Left lobe of liver (tissue), 2 donors: ENCODE measurements at regions not wholly inside any gene's neighbourhood (a gene's known extent, or its start where the extent isn't known, plus 50 kb on each side); places are given as distances from the start of the nearest gene placed in this dataset.
"Not testable (repeated sequence)": the region's sequence is repeated elsewhere in the genome, so short reads cannot be mapped to it uniquely, and the experiment has no call there.

Experiments
- ATAC-seq: fragments of 200-7000 bp; cut with Tn5 transposase; one replicate; pipeline ENCODE4 v1.9.1; 2020; ENCODE audit warnings: mild to moderate bottlenecking, moderate library complexity
- DNase-seq: peaks from one replicate; pipeline ENCODE4 v3.0.0-alpha.2; 2020; ENCODE audit warnings: low spot score
- donor health status: DM: no; HTN: no; CAD: no; lungs with moderate emphysema.
- donor health status: DM: no; HTN: yes; CAD: no.

DNA sequence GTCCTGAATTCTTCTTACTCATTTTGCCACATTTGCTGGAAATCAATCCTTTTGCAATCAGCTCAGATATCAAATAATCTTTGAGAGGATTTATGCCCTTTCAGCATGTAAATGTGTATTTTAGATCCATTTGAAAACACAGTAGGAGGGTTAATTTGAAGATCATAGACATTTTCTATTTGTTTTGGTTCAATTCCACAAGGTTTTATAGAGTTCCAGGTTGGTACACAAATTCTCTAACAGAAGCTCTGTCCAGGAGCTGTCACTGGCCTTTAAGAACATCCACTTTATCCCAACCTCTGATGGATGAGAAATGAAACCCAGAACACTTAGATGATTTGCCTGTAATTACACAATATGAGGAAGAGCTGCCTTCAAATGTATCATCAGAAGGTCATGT is 157.3 kb upstream of the CHAC2 start:
- ATAC-seq (no peak), DNase-seq (no peak)

DNA sequence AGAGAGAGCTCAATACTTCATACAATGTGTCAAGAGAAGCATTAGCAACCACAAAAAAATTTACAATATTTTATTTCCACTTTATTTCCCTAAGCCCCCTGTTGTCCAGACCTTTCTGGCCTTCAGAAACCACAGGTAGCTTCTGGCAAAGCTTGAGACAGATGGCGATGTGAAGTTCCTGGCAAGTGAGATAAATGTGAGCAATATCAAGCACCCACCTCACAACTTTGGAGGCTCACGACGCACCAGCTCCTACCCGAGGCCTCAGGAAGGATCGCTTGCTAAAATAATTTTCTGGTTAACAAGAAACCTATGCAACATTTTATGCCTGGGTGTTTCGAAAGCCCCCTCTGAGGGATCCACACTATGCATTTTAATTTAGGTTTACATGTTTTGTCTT is 158.1 kb upstream of the CHAC2 start:
- DNase-seq, result no peak
- no peak for ATAC-seq

DNA sequence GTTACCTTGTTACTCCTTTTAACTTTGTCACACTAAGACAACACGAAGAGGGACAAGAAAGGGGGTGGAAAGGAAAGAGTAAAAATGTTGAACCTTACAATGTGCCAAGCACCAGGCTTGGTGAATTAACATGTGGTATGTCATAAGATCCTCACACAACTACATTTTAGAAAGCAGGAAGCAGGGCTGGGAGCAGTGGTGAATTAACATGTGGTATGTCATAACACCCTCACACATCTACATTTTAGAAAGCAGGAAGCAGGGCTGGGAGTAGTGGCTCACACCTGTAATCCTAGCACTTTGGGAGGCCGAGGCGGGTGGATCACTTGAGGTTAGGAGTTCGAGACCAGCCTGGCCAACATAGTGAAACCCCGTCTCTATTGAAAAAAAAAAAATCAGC is 159.3 kb upstream of the CHAC2 start:
- DNase-seq (no peak), ATAC-seq (no peak)

DNA sequence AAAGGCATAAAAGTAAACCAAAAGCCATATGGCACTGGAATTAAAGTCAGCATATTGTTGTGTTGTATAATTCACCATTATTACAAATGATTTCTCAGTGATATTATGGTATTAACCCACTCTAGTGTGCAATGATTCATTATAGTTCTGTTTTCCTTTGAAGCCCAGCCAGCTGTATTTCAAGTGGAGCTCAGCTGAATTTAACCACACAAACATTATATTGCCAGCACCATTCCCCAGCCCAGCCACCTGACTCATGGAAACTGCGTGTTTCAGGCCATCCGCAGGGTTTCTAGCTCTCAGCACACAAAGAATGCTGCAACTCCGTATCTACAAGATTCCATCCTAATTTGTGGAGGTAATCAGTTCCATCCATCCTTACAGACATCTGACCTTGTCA is 166.8 kb upstream of the CHAC2 start:
- ATAC-seq, result no peak

DNA sequence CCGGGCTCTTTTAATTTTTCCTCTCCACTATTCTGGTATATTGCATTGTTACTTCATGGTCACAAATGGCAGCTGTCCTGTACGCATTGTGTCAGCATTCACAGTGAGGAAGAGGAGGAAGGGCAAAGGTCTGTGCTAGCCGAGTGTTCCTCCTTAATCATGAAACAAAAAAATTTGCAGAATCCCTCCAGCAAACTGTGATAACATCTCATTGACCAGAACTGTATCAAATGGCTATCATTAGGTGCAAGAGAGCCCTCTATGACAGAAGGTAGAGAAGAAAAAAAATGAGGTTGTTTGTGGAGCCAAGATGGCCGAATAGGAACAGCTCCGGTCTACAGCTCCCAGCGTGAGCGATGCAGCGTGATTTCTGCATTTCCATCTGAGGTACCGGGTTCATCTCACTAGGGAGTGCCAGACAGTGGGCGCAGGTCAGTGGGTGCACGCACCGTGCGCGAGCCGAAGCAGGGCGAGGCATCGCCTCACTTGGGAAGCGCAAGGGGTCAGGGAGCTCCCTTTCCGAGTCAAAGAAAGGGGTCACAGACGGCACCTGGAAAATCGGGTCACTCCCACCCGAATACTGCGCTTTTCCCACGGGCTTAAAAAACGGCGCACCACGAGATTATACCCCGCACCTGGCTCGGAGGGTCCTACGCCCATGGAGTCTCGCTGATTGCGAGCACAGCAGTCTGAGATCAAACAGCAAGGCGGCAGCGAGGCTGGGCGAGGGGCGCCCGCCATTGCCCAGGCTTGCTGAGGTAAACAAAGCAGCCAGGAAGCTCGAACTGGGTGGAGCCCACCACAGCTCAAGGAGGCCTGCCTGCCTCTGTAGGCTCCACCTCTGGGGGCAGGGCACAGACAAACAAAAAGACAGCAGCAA is 180.6 kb upstream of the CHAC2 start:
- not testable (repeated sequence) for DNase-seq

More for the DNA sequence above, 166.8 kb upstream of the CHAC2 start:
- DNase-seq, result no peak

DNA sequence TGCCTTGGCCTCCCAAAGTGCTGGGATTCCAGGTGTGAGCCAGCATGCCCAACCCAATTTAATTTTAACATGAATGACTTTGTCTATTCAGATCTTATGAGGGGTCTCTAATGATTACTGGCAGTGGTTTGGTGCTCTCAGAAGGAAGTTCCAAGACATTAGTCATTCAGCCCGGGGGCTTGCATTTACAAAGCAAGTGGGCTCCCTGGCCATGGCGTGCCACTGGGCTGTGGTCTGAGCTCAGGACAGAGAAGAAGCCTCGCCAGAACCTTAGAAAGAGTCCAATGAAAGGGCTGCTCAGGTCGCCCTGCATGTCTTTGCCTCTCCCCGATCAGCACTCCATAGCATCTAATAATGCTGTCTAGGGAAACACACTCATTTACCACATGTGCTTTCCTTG is 182.6 kb upstream of the CHAC2 start:
- no peak for ATAC-seq

More for the DNA sequence above, 180.6 kb upstream of the CHAC2 start:
- ATAC-seq, result not testable (repeated sequence)

DNA sequence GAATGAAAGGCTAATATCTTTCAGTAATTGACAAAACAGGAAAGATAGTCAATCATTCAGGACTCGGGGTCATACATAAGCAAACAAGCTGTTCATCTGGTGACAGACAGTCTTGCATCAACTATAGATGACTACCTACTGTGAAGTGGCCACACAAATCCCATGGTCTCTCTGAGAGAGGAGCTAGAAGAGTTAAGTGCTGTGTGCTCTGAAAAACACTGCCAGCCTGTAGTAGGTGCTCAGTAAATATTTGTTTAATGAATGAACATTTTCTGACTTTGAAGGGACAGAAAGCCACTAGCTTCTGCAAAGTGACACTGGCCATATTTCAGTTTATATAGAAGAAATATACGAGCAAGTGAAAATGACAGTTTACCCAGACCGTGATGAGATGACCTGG is 184.0 kb upstream of the CHAC2 start:
- DNase-seq, result no peak
- no peak for ATAC-seq

More for the DNA sequence above, 182.6 kb upstream of the CHAC2 start:
- no peak for DNase-seq

DNA sequence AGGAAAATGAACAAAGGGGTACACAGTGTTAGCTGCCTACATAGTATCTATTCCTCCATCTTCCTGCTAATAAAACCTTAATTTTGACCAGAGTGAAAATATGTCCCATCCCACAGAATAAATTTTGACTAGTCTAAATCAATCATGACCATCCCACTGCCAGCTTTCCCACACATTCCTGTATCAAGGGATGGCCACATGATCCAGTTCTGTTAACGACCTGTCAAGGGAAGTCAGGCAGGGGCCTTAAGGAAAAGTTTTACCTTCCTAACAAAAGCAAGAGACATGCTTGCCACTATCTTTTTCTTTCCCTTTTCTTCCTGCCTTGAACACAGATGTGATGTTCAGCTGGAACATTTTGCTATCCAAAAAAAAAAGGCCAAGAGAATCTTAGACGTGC is 185.0 kb upstream of the CHAC2 start:
- DNase-seq, result no peak
- ATAC-seq, result no peak

DNA sequence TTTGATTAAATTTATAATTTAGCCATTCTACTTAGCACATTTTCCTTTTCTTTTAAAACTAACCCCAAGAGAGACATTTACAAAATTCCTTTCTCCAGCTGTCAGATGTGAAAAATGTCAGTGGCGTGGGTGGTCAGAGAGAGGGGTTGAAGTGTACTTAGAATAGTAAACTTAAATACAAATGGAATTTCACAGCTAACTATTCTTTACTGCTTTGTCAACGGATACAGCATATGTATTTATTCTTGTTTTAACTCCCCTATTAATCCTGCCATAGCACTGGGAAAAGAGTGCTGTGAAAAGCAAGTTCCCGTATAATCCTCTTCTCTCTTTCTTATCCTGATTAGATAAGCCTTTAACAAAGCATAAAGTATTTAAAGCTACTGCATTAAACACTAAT is 191.4 kb upstream of the CHAC2 start:
- DNase-seq (no peak), ATAC-seq (no peak)

DNA sequence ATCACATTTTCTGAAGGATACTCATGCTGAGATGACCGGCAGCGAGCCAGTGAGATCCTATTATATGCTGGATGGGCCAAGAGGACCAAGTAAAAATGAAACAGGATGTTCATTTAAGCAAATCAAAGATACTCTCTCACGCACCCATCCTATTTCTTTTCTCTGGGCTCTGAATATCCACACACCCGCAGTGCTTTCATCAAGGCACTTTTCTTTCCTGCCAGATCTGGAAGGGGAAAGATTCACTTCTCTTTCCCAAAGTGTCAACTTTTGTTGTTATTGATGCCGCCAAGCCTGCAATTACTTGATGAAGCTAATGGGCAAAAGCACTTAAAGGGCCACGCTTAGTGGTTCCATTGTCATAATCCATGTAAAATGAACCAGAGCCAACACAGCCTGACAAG is 191.9 kb upstream of the CHAC2 start:
- ATAC-seq (no peak), DNase-seq (no peak)

DNA sequence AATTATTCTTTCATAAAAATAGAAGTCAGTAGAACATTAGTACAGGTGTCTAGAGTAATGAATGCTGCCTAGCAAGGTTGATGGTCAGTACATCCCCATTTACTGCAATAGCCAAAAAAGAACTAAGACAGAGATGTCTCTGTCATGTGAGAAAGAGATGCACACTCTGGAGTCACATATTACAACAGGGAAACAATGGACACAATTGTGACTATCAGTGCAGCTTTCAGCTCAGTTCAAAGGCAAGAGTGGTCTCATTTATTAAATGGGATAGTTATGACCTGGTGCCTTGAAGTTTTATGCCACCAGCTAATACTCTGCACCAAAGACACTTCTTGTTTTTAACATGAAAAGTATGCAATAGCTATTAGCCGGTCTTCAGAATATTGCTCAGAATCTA is 194.9 kb upstream of the CHAC2 start:
- ATAC-seq, result no peak
- DNase-seq, result no peak

DNA sequence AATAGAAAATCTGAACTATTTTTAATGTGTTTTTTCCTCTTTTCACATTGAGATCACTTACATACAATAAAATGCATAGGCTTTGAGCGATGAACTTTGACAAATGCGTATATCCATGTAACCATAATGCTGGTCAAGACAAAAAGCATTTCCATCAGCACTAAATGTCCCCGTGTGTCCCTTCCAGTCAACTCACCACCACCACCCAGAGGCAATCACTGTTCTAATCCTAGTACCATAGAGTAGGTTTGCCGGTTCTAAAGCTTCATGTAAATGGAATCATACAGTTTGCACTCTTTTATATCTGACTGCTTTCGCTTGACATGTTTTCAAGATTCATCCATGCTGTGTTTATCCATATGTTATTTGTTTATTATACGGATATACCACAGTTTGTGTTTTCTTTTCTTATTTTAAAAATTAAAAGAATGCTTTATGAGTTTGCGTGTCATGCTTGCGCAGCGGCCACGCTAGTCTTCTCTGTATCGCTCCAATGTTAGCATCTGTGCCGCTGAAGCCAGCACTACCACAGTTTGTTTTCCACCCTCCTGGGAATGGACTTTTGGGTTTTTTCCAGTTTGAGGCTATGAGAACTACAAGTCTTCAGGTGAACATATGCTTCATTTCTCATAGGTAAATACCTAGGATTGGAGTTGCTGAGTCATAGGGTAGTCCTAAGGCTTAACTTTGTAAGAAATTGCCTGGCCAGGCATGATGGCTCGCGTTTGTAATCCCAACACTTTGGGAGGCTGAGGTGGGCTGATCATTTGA is 197.5 kb upstream of the CHAC2 start:
- no peak for DNase-seq

DNA sequence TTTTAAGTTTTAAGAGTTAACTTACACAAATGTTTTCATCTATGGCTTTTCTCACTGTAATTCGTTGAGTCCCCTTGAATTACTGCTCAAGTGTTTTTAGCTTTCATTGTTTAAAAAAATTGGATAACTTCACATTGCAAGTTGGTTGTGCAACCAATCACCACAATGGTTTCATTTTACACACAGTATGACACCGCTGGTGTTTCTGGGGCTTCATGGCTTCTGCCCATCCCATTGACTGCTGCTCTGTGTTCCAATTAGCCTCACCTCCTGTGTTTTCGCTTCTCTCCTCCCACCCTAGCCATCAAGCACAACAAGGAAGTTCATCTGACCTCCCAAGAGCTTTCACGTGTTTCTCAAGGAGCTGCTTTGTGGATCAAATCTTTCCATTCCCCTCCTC is 199.1 kb upstream of the CHAC2 start:
- no peak for DNase-seq
- ATAC-seq, result no peak

More for the DNA sequence above, 197.5 kb upstream of the CHAC2 start:
- no peak for ATAC-seq

DNA sequence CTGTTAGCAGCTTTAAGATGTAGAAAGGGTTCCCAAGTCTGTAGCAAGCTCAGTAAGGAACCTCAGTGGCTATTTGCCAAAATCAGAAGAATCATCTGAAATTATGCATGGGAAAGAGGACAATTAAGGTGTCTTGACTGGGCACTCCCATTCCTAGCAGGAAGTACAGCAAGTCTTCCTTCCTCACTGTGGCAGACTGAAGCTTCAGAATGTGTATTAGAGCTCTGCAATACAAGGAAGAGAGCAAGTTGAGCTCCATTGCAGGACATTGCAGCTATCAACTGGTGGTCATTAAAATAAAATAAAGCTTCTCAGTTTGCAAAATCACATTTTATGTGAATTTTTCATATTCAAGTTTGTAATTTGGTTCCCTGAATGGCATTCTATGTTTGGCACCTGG is 200.5 kb upstream of the CHAC2 start:
- DNase-seq (no peak), ATAC-seq (no peak)

DNA sequence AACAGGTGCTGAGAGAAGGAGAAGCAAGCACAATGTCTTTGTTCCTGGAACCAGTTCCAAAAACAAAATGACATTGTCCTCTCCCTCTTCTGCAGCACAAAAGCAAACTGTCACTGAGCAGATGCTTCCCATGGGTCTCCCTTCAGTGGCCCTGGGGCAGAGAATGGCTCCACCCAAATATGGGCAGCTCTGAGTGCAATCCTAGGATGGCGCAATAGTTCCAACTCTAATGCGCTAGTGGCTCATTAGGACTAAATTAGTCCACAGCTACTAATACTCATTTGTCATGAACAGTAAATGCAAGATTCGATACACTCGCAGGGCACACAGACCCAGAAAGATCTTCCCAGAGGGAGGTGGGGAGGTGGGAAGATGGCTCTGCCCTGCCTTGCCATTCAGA is 205.2 kb upstream of the CHAC2 start:
- ATAC-seq (no peak), DNase-seq (no peak)

DNA sequence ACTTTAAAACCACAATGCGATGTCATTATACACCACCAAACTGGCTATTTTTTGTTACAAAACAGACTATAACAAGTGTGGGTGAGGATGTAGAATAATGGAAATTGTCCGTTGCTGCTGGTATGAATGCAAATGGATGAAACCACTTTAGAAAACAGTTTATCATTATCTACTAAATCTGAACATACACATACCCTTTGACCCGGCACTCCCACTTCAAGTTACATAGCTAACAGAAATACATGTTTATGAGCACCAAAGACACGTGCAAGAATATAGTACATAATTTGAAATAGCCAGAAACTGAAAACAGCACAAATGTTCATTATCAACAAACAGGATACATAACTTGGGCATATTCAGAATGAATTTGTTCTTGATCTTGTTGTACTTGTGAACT is 206.4 kb upstream of the CHAC2 start:
- no peak for DNase-seq
- ATAC-seq, result no peak

DNA sequence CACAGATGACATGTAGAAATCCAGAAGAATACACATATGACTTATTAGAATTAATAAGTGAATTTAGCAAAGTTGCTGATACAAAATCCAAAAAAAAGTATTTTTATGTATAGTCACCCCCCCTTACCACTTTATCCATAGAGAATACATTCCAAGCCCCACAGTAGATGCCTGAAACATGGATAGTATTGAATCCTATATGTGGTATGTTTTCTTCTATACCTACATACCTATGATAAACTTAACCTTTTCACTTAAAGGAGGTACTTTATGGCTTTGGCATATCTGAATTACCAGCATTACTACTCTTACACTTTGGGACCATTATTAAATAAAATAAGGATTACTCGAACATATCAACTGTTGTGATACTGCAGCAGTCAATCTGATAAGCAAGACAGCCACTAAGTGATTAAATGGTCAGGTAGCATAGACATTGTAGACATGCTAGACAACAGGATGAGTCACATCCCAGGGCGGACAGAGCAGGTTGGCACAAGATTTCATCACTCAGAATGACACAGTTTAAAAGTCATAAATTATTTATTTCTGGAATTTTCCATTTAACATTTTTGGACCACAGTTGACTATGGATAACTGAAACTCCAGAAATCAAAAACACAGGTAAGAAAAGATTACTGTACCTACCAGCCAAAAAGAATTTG is 208.2 kb upstream of the CHAC2 start:
- ATAC-seq, result no peak
- no peak for DNase-seq

DNA sequence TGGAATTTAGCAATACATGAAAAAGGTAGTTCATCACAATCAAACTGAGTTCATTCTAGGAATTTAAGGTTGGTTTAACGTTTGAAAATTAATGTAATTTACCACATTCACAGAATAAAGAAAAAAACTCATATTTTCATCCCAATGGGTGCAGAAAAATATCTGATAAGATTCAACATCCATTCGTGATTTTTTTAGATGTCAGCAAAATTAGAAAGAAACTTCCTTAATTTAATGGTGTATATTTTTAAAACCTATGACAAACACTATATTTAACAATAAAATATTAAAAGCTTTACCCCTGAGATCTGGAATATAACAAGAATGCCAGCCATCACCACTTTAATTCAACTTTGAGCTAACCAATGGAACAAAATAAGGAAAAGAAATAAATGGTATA is 208.7 kb upstream of the CHAC2 start:
- no peak for DNase-seq
- ATAC-seq, result no peak

DNA sequence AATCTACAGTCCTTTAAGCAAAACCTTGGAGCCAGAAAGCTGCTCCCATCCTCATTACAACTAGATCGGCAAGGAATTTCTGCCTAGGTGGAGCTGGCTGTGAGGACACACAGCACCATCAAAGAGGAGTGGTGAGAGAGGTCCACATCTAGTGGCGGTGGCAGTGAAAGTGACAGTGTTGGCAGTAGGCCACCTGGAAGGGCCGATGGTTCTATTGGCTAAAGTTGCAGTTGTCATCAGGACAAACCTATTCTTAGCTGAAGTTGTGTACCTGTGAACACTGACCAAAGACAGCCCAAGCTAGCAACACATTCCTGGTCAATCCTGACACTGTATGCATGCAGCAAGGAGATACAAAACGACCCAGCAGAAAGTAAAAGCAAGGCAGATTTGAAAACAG is 218.1 kb upstream of the CHAC2 start:
- ATAC-seq, result no peak

DNA sequence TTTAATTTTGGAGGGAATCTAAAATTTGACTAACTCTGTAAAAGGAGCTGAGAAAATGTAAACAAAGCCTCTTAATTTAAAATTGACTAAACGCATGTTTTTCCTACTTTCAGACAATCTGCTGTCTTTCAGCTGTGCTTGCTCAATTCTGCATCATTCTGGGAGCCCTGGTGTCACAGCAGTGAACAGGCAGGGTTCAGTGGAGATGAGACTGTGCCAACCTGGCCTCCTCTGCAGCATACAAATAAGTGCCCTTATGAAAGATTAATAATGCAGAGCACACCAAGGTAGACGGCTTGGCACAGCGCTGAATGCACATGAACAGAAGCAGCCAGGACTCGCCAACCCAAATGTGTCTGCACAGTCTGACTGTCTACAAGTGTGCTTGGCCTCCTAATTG is 222.0 kb upstream of the CHAC2 start:
- no peak for DNase-seq
- ATAC-seq, result no peak

More for the DNA sequence above, 218.1 kb upstream of the CHAC2 start:
- DNase-seq, result no peak

DNA sequence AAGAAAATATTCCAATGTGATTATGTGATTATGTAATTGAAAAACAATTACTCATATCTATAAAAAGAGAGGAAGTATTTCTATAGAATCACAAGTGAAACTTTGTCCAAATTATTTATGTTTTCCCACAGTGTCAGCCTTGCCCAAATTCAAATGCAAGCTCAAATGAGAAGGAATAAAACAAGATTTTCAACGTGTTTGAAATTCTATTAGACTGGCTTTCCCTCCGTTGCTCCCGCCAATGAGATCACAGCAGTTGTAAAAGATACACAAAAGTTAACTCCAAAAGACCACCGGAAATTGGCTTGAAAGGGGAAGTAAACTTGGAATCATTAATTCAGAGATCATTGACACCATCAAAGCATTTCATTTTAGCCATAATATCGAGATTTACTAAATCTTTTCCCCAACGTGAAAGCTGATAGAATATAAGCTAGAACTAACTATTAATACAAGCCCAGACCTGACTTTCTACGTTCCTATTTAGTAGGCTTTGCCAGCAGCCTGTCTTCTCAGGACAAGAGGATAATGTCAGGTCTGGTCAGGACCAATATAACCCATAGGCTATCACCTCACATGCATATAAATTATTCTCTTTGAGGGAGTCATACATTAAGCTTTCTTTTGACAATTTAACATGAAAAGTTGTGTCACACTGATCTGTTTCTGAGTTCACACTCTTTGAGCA is 222.6 kb upstream of the CHAC2 start:
- DNase-seq (no peak), ATAC-seq (no peak)
